H9 (cell line): ENCODE measurements at regions not wholly inside any gene's neighbourhood (a gene's known extent, or its start where the extent isn't known, plus 50 kb on each side); places are given as distances from the start of the nearest gene placed in this dataset.

Source experiments
- DNase-seq: peaks from one replicate; pipeline ENCODE4 v3.0.0-alpha.2; 2017
- H2AFZ ChIP-seq: one replicate; pipeline ENCODE4 v1.6.1; 2013; ENCODE audit warnings: mild to moderate bottlenecking, low read length, control low read depth, moderate library complexity
- H2AK5ac ChIP-seq: 2 replicates; pipeline ENCODE4 v1.6.1; 2013; ENCODE audit warnings: low read length, control low read depth, mixed read lengths; ENCODE audit not compliant: insufficient read length
- H2BK120ac ChIP-seq: one replicate; pipeline ENCODE4 v1.6.1; 2013; ENCODE audit warnings: low read depth, mild to moderate bottlenecking, low read length, control low read depth, inconsistent platforms; ENCODE audit not compliant: poor library complexity, severe bottlenecking
- H2BK12ac ChIP-seq: 2 replicates; pipeline ENCODE4 v1.6.1; 2013; ENCODE audit warnings: low read length, control low read depth, mixed read lengths, low read depth; ENCODE audit not compliant: insufficient read length
- H2BK15ac ChIP-seq: 2 replicates; pipeline ENCODE4 v1.6.1; 2013; ENCODE audit warnings: low read depth, low read length, control low read depth
- H2BK20ac ChIP-seq: one replicate; pipeline ENCODE4 v1.6.1; 2013; ENCODE audit warnings: low read depth, mild to moderate bottlenecking, low read length, control low read depth, inconsistent platforms; ENCODE audit not compliant: poor library complexity, severe bottlenecking
- H2BK5ac ChIP-seq: 2 replicates; pipeline ENCODE4 v1.6.1; 2013; ENCODE audit warnings: low read length, control low read depth, mixed read lengths; ENCODE audit not compliant: insufficient read length
- H3K14ac ChIP-seq: 2 replicates; pipeline ENCODE4 v1.6.1; 2013; ENCODE audit warnings: low read length, control low read depth; ENCODE audit not compliant: insufficient read depth
- H3K18ac ChIP-seq: 2 replicates; pipeline ENCODE4 v1.6.1; 2013; ENCODE audit warnings: low read depth, mild to moderate bottlenecking, mixed read lengths, low read length, control low read depth; ENCODE audit not compliant: insufficient read length
- H3K23ac ChIP-seq: 2 replicates; pipeline ENCODE4 v1.6.1; 2013; ENCODE audit warnings: low read length, control low read depth, mixed read lengths, low read depth; ENCODE audit not compliant: insufficient read length
- H3K23me2 ChIP-seq: 2 replicates; pipeline ENCODE4 v1.6.1; 2013; ENCODE audit warnings: low read depth, mild to moderate bottlenecking, mixed read lengths, low read length, control low read depth; ENCODE audit not compliant: insufficient read length, poor library complexity, severe bottlenecking
- H3K27ac ChIP-seq: 2 replicates; pipeline ENCODE4 v1.5.1; 2013; ENCODE audit warnings: low read length, control low read depth, mixed read lengths, low read depth; ENCODE audit not compliant: insufficient read length
- H3K27me3 ChIP-seq: 2 replicates; pipeline ENCODE4 v1.6.1; 2013; ENCODE audit warnings: low read length, control low read depth, inconsistent platforms; ENCODE audit not compliant: insufficient read depth
- H3K4ac ChIP-seq: 2 replicates; pipeline ENCODE4 v1.6.1; 2013; ENCODE audit warnings: low read depth, mild to moderate bottlenecking, control low read depth, inconsistent platforms, low read length, moderate library complexity
- H3K4me1 ChIP-seq: 2 replicates; pipeline ENCODE4 v1.6.1; 2013; ENCODE audit warnings: low read length, control low read depth, inconsistent platforms; ENCODE audit not compliant: insufficient read depth
- H3K4me2 ChIP-seq: 2 replicates; pipeline ENCODE4 v1.6.1; 2013; ENCODE audit warnings: low read length, control low read depth, mixed read lengths; ENCODE audit not compliant: insufficient read length, insufficient read depth
- H3K56ac ChIP-seq: 2 replicates; pipeline ENCODE4 v1.6.1; 2013; ENCODE audit warnings: low read depth, mild to moderate bottlenecking, mixed read lengths, low read length, control low read depth; ENCODE audit not compliant: insufficient read length
- H3K79me1 ChIP-seq: 2 replicates; pipeline ENCODE4 v1.6.1; 2013; ENCODE audit warnings: low read depth, mild to moderate bottlenecking, moderate library complexity, low read length, control low read depth, inconsistent platforms; ENCODE audit not compliant: insufficient read depth, poor library complexity, severe bottlenecking
- H3K79me2 ChIP-seq: 2 replicates; pipeline ENCODE4 v1.6.1; 2013; ENCODE audit warnings: low read length, control low read depth, inconsistent platforms; ENCODE audit not compliant: insufficient read depth
- H3K9ac ChIP-seq: 2 replicates; pipeline ENCODE4 v1.6.1; 2013; ENCODE audit warnings: low read length, control low read depth, mixed read lengths; ENCODE audit not compliant: insufficient read length; ENCODE audit errors: extremely low read depth
- H3K9me3 ChIP-seq: one replicate; pipeline ENCODE4 v1.6.1; 2013; ENCODE audit warnings: low read depth, low read length, inconsistent platforms; ENCODE audit not compliant: control insufficient read depth
- H3T11ph ChIP-seq: one replicate; pipeline ENCODE4 v1.6.1; 2013; ENCODE audit warnings: mild to moderate bottlenecking, low read length, control low read depth, inconsistent platforms
- H4K20me1 ChIP-seq: one replicate; pipeline ENCODE4 v1.6.1; 2013; ENCODE audit not compliant: control insufficient read depth, insufficient read length, insufficient read depth
- H4K5ac ChIP-seq: 2 replicates; pipeline ENCODE4 v1.6.1; 2013; ENCODE audit warnings: low read depth, mild to moderate bottlenecking, mixed read lengths, low read length, control low read depth; ENCODE audit not compliant: insufficient read length
- H4K8ac ChIP-seq: replicated peaks from 2 replicates; pipeline ENCODE4 v1.6.1; 2013; ENCODE audit warnings: low read length, control low read depth, mixed read lengths, low read depth; ENCODE audit not compliant: insufficient read length
- H4K91ac ChIP-seq: 2 replicates; pipeline ENCODE4 v1.6.1; 2013; ENCODE audit warnings: low read depth, mild to moderate bottlenecking, moderate library complexity, mixed read lengths, low read length, control low read depth; ENCODE audit not compliant: insufficient read length
- H3K27ac Mint-ChIP-seq, 3 experiments: 2 replicates in 2 of 3; 3 replicates in 1 of 3; pipeline ENCODE4 v1.8.0; 2020 to 2021; ENCODE audit warnings: mixed read lengths in 3 of 3, mild to moderate bottlenecking in 1 of 3, moderate library complexity in 1 of 3
- H3K27me3 Mint-ChIP-seq: 2 replicates; pipeline ENCODE4 v1.8.0; 2021; ENCODE audit warnings: low read depth, mild to moderate bottlenecking, moderate library complexity, mixed read lengths
- H3K36me3 Mint-ChIP-seq, 3 experiments: 2 replicates in 2 of 3; 3 replicates in 1 of 3; pipeline ENCODE4 v1.8.0; 2020 to 2021; ENCODE audit warnings: low read depth in 3 of 3, mixed read lengths in 3 of 3; ENCODE audit not compliant: insufficient read depth in 1 of 3
- H3K4me1 Mint-ChIP-seq, 2 experiments: 2 replicates each; pipeline ENCODE4 v1.8.0; 2020; ENCODE audit warnings: mixed read lengths in 2 of 2
- H3K4me3 Mint-ChIP-seq, 2 experiments: 2 replicates in 1 of 2; 3 replicates in 1 of 2; pipeline ENCODE4 v1.8.0; 2020 to 2021; ENCODE audit warnings: mild to moderate bottlenecking in 2 of 2, mixed read lengths in 2 of 2, moderate library complexity in 1 of 2
- H3K9me3 Mint-ChIP-seq, 2 experiments: 2 replicates in 1 of 2; 3 replicates in 1 of 2; pipeline ENCODE4 v1.8.0; 2020; ENCODE audit warnings: mild to moderate bottlenecking in 2 of 2, mixed read lengths in 2 of 2, moderate library complexity in 1 of 2
- CTCF ChIP-seq: fragments of 200-600 bp; sonication (generic); conservative IDR thresholded peaks from 3 replicates; pipeline ENCODE4 v1.8.0; 2021; ENCODE audit warnings: antibody characterized with exemption, mild to moderate bottlenecking
- WGBS: extraction: QIAGEN DNeasy Blood & Tissue Kit; methylation state at CpG from one replicate; pipeline ENCODE4 v1.1.7; 2013; ENCODE audit warnings: missing lambda C conversion rate, low lambda C conversion rate, mixed read lengths; ENCODE audit not compliant: insufficient read length; ENCODE audit errors: extremely low coverage; 5-methylcytosine and 5-hydroxymethylcytosine counted together

GRCh38 chr4:176886135-176886534 lies 93.4 kb upstream of the VEGFC start:
- WGBS, result no CpG with 5 or more reads among the region's 3 CpGs

More at GRCh38 chr4:176886135-176886534, 93.4 kb upstream of the VEGFC start:
- Histone ChIP-seq H3K18ac (no peak overlapping the region), H3K9me3 (no peaks in the 10 kb centered on the region), H2AFZ (no peak overlapping the region), H4K8ac (no peak overlapping the region), H2BK12ac (no peak overlapping the region), H2BK15ac (no peak overlapping the region), H3T11ph (no peak overlapping the region), H3K23me2 (no peaks in the 10 kb centered on the region), H3K56ac (no peak overlapping the region), H3K23ac (no peak overlapping the region), H3K9ac (no peak overlapping the region), H3K14ac (no peak overlapping the region), H2BK120ac (no peak overlapping the region), H2AK5ac (no peak overlapping the region), H2BK20ac (no peak overlapping the region), H3K27me3 (no peaks in the 10 kb centered on the region), H3K27ac (no peak overlapping the region), H2BK5ac (no peak overlapping the region), H3K4me1 (no peaks in the 10 kb centered on the region), H3K4ac (no peak overlapping the region), H3K79me1 (no peaks in the 10 kb centered on the region), H4K5ac (no peak overlapping the region), H3K79me2 (no peaks in the 10 kb centered on the region), H4K20me1 (no peaks in the 10 kb centered on the region), H3K4me2 (no peak overlapping the region), H4K91ac (no peak overlapping the region)
- H3K36me3 Mint-ChIP-seq, result no peaks in the 10 kb centered on the region; a peak in 1 of 7 replicates
- H3K9me3 Mint-ChIP-seq, result no peaks in the 10 kb centered on the region
- H3K4me3 Mint-ChIP-seq, result no peak overlapping the region
- H3K27me3 Mint-ChIP-seq, result no peaks in the 10 kb centered on the region
- H3K27ac Mint-ChIP-seq, result no peak overlapping the region
- peaks cover 0 to 2% of the 10 kb centered on the region in 2 experiments; a peak in 1 of 4 replicates for H3K4me1 Mint-ChIP-seq
- TF ChIP-seq CTCF, result no peak
- no peak for DNase-seq
